HCT116 (cell line): ENCODE measurements at regions not wholly inside any gene's neighbourhood (a gene's known extent, or its start where the extent isn't known, plus 50 kb on each side); places are given as distances from the start of the nearest gene placed in this dataset.

Source experiments
- ATAC-seq: fragments of 200-7000 bp; cut with Tn5 transposase; 2 replicates; pipeline ENCODE4 v1.9.1; 2020; ENCODE audit warnings: mild to moderate bottlenecking, moderate library complexity
- BruUV-seq: library from RNA; stranded (reverse); fragments of 400-500 nt; replicated peaks from 2 replicates; lab custom pipeline; 2021; lab: Mats Ljungman, UMichigan
- CTCF ChIA-PET: fragments of 300-600 bp; sonication (Branson Sonifier 250); formaldehyde crosslinking; loops from one replicate; lab custom pipeline; 2021; ENCODE audit warnings: antibody characterized with exemption; lab: Charles Lee
- POLR2A ChIA-PET: fragments of 300-600, 350-600 bp; sonication (Branson Sonifier 250); formaldehyde crosslinking; loops from one replicate; lab custom pipeline; 2021; ENCODE audit warnings: antibody characterized with exemption; lab: Charles Lee
- RAD21 ChIA-PET, 2 experiments: fragments of 300-600 bp; sonication (Branson Sonifier 250); formaldehyde crosslinking; loops; one replicate each; lab custom pipeline; 2023; ENCODE audit warnings: low total read pairs in 2 of 2; ENCODE audit not compliant: uncharacterized antibody in 2 of 2, unreplicated experiment in 2 of 2, low non-redundant PET in 1 of 2; lab: Charles Lee
- DNase-seq: peaks from one replicate; pipeline ENCODE4 v3.0.0-alpha.2; 2010; ENCODE audit warnings: low read depth, low spot score
- H2AFZ ChIP-seq: fragments of 200-600 bp; shearing (Covaris generic), sonication (generic); 2 replicates; pipeline ENCODE4 v1.6.1; 2017; ENCODE audit warnings: low read depth, mixed run types, mixed read lengths, antibody characterized with exemption, low read length; ENCODE audit not compliant: poor library complexity, severe bottlenecking
- H3K27ac ChIP-seq: 2 replicates; pipeline ENCODE4 v1.5.1; 2012; ENCODE audit warnings: low read depth, low read length
- H3K27me3 ChIP-seq: fragments of 200-600 bp; sonication (generic); 2 replicates; pipeline ENCODE4 v1.6.1; 2016; ENCODE audit warnings: mixed run types, low read length, mixed read lengths; ENCODE audit not compliant: insufficient read depth
- H3K36me3 ChIP-seq, 2 experiments: fragments of 200-500 bp in 1 of 2; fragments of 200-600 bp in 1 of 2; sonication (Bioruptor generic) in 1 of 2; sonication (generic) in 1 of 2; 2 replicates each; pipeline versions ENCODE4 v1.5.1 to v1.6.1; 2014 to 2016; ENCODE audit warnings: low read length in 2 of 2, inconsistent platforms in 1 of 2, mixed read lengths in 1 of 2, mixed run types in 1 of 2; ENCODE audit not compliant: insufficient read depth in 2 of 2, control insufficient read depth in 1 of 2
- H3K4me1 ChIP-seq, 2 experiments: fragments of 200-600 bp in 1 of 2; sonication (generic) in 1 of 2; 2 replicates each; pipeline versions ENCODE4 v1.5.1 to v1.6.1; 2012 to 2017; ENCODE audit warnings: low read length in 2 of 2, inconsistent platforms in 1 of 2, mild to moderate bottlenecking in 1 of 2, mixed read lengths in 1 of 2, mixed run types in 1 of 2, moderate library complexity in 1 of 2; ENCODE audit not compliant: insufficient read depth in 2 of 2, control insufficient read depth in 1 of 2
- H3K4me2 ChIP-seq: fragments of 200-600 bp; sonication (generic); 2 replicates; pipeline ENCODE4 v1.6.1; 2017; ENCODE audit warnings: mixed run types, low read length, mixed read lengths
- H3K4me3 ChIP-seq, 2 experiments: fragments of 200-600 bp in 1 of 2; sonication (generic) in 1 of 2; replicated peaks in 1 of 2; 2 replicates each; pipeline ENCODE4 v1.5.1; 2011 to 2016; ENCODE audit warnings: low read length in 2 of 2, control low read depth in 1 of 2, low read depth in 1 of 2, mild to moderate bottlenecking in 1 of 2, mixed read lengths in 1 of 2, mixed run types in 1 of 2
- H3K79me2 ChIP-seq: fragments of 200-600 bp; sonication (generic); 2 replicates; pipeline ENCODE4 v1.6.1; 2017; ENCODE audit warnings: mild to moderate bottlenecking, mixed run types, low read length, moderate library complexity, mixed read lengths; ENCODE audit not compliant: insufficient read depth
- H3K9ac ChIP-seq: fragments of 200-600 bp; sonication (generic); 2 replicates; pipeline ENCODE4 v1.6.1; 2016; ENCODE audit warnings: low read length, mixed read lengths
- H3K9me2 ChIP-seq: fragments of 200-600 bp; sonication (generic), shearing (Covaris generic); 2 replicates; pipeline ENCODE4 v1.6.1; 2017; ENCODE audit warnings: mixed run types, mild to moderate bottlenecking, moderate library complexity; ENCODE audit not compliant: insufficient read depth
- H3K9me3 ChIP-seq, 2 experiments: fragments of 200-500 bp in 1 of 2; fragments of 200-600 bp in 1 of 2; sonication (Bioruptor generic) in 1 of 2; sonication (generic) in 1 of 2; 2 replicates each; pipeline ENCODE4 v1.6.1; 2014 to 2017; ENCODE audit warnings: low read length in 2 of 2, mixed read lengths in 2 of 2, inconsistent platforms in 1 of 2, low read depth in 1 of 2, mild to moderate bottlenecking in 1 of 2, mixed run types in 1 of 2, moderate library complexity in 1 of 2; ENCODE audit not compliant: control insufficient read depth in 1 of 2, insufficient read depth in 1 of 2
- H4K20me1 ChIP-seq: fragments of 200-600 bp; sonication (generic), shearing (Covaris generic); 2 replicates; pipeline ENCODE4 v1.6.1; 2017; ENCODE audit warnings: mixed run types, mild to moderate bottlenecking, moderate library complexity; ENCODE audit not compliant: insufficient read depth
- CBX3 ChIP-seq: IDR thresholded peaks from 2 replicates; pipeline ENCODE4 v1.6.1; 2012; ENCODE audit warnings: low read depth
- EGR1 ChIP-seq: IDR thresholded peaks from 2 replicates; pipeline ENCODE4 v1.6.1; 2012; ENCODE audit warnings: low read depth
- EZH2 ChIP-seq: fragments of 200-600 bp; sonication (generic); IDR thresholded peaks from 2 replicates; pipeline ENCODE4 v1.6.1; 2017; ENCODE audit warnings: antibody characterized with exemption, mixed run types
- EZH2phosphoT487 ChIP-seq: fragments of 200-600 bp; IDR thresholded peaks from 2 replicates; pipeline ENCODE4 v1.6.1; 2018; ENCODE audit warnings: antibody characterized with exemption, borderline replicate concordance
- FOSL1 ChIP-seq: IDR thresholded peaks from 2 replicates; pipeline ENCODE4 v1.6.1; 2012; ENCODE audit warnings: low read depth
- JUND ChIP-seq: IDR thresholded peaks from 2 replicates; pipeline ENCODE4 v1.6.1; 2012
- POLR2A ChIP-seq: IDR thresholded peaks from 2 replicates; pipeline ENCODE4 v1.7.0; 2011; ENCODE audit warnings: borderline replicate concordance; ENCODE audit not compliant: insufficient read depth, insufficient read length; ENCODE audit errors: extremely low read depth
- POLR2AphosphoS5 ChIP-seq: IDR thresholded peaks from 2 replicates; pipeline ENCODE4 v1.6.1; 2011; ENCODE audit warnings: mild to moderate bottlenecking, low read depth, low read length, moderate library complexity
- RAD21 ChIP-seq: IDR thresholded peaks from 2 replicates; pipeline ENCODE4 v1.6.1; 2012; ENCODE audit warnings: low read depth, mild to moderate bottlenecking
- SRF ChIP-seq: IDR thresholded peaks from 2 replicates; pipeline ENCODE4 v1.6.1; 2012; ENCODE audit warnings: low read depth
- TCF7L2 ChIP-seq: IDR thresholded peaks from 2 replicates; pipeline ENCODE4 v1.7.0; 2011; ENCODE audit warnings: borderline replicate concordance, inconsistent platforms; ENCODE audit not compliant: insufficient read depth, insufficient read length; ENCODE audit errors: extremely low read depth
- YY1 ChIP-seq: IDR thresholded peaks from 2 replicates; pipeline ENCODE4 v1.6.1; 2011; ENCODE audit warnings: low read length, low read depth, moderate library complexity, mild to moderate bottlenecking; ENCODE audit not compliant: insufficient replicate concordance; ENCODE audit errors: extremely low read depth
- ZFX ChIP-seq: fragments of 450-650 bp; IDR thresholded peaks from 2 replicates; pipeline ENCODE4 v1.6.1; 2017
- ZNF274 ChIP-seq: fragments of 200-500 bp; sonication (Bioruptor generic); IDR thresholded peaks from 2 replicates; pipeline ENCODE4 v1.6.1; 2014; ENCODE audit warnings: mild to moderate bottlenecking, low read depth, low read length, inconsistent platforms
- intact Hi-C: fragments of 100-400 bp; cut with micrococcal nuclease; formaldehyde crosslinking; loops from 2 replicates; pipeline ENCODE4 v1.10.0; 2022
- TF ChIP-seq, protein P1 (sequence below): IDR thresholded peaks from 2 replicates; pipeline ENCODE4 v1.6.1; 2011; ENCODE audit warnings: mild to moderate bottlenecking, low read length, moderate library complexity; ENCODE audit not compliant: insufficient replicate concordance; ENCODE audit errors: extremely low read depth
- TF ChIP-seq, protein P2 (sequence below): IDR thresholded peaks from 2 replicates; pipeline ENCODE4 v1.6.1; 2012
- TF ChIP-seq, protein P3 (sequence below): IDR thresholded peaks from 2 replicates; pipeline ENCODE4 v1.6.1; 2012; ENCODE audit warnings: low read depth

DNA sequence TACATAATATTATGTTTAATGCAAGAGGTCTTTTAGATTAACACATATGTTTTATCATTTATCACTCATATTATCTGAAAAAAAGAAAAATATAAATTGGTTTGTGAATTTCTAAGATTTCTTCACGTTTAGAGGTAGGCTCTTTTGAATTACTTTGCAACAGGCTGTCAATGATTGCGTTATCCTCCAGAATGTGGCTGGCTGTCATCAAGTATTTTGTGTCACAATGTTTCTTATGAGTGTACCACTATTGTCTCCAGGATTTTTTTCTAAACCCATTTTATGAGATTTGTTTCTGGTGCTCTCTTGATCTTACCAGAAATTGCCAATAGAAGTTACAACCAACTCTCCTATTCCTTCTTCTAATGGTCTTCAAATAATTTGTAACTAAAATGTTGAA, 307.9 kb downstream of the DMAC1 start:
- H3K9me2 ChIP-seq, result no peaks in the 10 kb centered on the region
- H3K27ac ChIP-seq, result no peak overlapping the region
- no peak overlapping the region for H3K9ac ChIP-seq
- no peaks in the 10 kb centered on the region for H3K79me2 ChIP-seq
- no peak for ATAC-seq
- RAD21 ChIA-PET, result no interaction called here
- no peaks in the 10 kb centered on the region for H3K27me3 ChIP-seq
- CTCF ChIA-PET, result no interaction called here
- no peaks in the 10 kb centered on the region for H3K4me1 ChIP-seq
- H3K9me3 ChIP-seq, result no peaks in the 10 kb centered on the region
- intact Hi-C loops, result no loop called here
- no peak overlapping the region for H3K4me3 ChIP-seq
- POLR2A ChIA-PET, result no interaction called here
- BruUV-seq, result no TSS peak
- H3K4me2 ChIP-seq, result no peak overlapping the region
- no peaks in the 10 kb centered on the region for H3K36me3 ChIP-seq
- no peak for DNase-seq
- TF ChIP-seq, protein P1, sequence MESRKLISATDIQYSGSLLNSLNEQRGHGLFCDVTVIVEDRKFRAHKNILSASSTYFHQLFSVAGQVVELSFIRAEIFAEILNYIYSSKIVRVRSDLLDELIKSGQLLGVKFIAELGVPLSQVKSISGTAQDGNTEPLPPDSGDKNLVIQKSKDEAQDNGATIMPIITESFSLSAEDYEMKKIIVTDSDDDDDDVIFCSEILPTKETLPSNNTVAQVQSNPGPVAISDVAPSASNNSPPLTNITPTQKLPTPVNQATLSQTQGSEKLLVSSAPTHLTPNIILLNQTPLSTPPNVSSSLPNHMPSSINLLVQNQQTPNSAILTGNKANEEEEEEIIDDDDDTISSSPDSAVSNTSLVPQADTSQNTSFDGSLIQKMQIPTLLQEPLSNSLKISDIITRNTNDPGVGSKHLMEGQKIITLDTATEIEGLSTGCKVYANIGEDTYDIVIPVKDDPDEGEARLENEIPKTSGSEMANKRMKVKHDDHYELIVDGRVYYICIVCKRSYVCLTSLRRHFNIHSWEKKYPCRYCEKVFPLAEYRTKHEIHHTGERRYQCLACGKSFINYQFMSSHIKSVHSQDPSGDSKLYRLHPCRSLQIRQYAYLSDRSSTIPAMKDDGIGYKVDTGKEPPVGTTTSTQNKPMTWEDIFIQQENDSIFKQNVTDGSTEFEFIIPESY, result no peak
- TF ChIP-seq YY1, result no peak
- TF ChIP-seq TCF7L2, result no peak
- TF ChIP-seq POLR2A, result no peak
- no peak for TF ChIP-seq EZH2
- no peak for TF ChIP-seq SRF
- no peak for TF ChIP-seq EZH2phosphoT487
- TF ChIP-seq, protein P2, sequence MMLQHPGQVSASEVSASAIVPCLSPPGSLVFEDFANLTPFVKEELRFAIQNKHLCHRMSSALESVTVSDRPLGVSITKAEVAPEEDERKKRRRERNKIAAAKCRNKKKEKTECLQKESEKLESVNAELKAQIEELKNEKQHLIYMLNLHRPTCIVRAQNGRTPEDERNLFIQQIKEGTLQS, result no peak
- TF ChIP-seq ZNF274, result no peak
- no peak for TF ChIP-seq FOSL1
- no peak for TF ChIP-seq ZFX
- TF ChIP-seq JUND, result no peak
- no peak for TF ChIP-seq POLR2AphosphoS5
- TF ChIP-seq RAD21, result no peak
- TF ChIP-seq, protein P3, sequence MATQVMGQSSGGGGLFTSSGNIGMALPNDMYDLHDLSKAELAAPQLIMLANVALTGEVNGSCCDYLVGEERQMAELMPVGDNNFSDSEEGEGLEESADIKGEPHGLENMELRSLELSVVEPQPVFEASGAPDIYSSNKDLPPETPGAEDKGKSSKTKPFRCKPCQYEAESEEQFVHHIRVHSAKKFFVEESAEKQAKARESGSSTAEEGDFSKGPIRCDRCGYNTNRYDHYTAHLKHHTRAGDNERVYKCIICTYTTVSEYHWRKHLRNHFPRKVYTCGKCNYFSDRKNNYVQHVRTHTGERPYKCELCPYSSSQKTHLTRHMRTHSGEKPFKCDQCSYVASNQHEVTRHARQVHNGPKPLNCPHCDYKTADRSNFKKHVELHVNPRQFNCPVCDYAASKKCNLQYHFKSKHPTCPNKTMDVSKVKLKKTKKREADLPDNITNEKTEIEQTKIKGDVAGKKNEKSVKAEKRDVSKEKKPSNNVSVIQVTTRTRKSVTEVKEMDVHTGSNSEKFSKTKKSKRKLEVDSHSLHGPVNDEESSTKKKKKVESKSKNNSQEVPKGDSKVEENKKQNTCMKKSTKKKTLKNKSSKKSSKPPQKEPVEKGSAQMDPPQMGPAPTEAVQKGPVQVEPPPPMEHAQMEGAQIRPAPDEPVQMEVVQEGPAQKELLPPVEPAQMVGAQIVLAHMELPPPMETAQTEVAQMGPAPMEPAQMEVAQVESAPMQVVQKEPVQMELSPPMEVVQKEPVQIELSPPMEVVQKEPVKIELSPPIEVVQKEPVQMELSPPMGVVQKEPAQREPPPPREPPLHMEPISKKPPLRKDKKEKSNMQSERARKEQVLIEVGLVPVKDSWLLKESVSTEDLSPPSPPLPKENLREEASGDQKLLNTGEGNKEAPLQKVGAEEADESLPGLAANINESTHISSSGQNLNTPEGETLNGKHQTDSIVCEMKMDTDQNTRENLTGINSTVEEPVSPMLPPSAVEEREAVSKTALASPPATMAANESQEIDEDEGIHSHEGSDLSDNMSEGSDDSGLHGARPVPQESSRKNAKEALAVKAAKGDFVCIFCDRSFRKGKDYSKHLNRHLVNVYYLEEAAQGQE, result no peak
- TF ChIP-seq EGR1, result no peak
- TF ChIP-seq CBX3, result no peak
- H2AFZ ChIP-seq, result no peak overlapping the region
- H4K20me1 ChIP-seq, result no peaks in the 10 kb centered on the region
